ENCODE measurements at regions not wholly inside any gene's neighbourhood (a gene's known extent, or its start where the extent isn't known, plus 50 kb on each side); places are given as distances from the start of the nearest gene placed in this dataset.

GRCh38 chr4:123976285-123976684 is 579.7 kb downstream of the SPRY1 start:
- Mint-ChIP-seq H3K27me3 (ENCODE audit: low read depth) (no peaks in the 10 kb centered on the region), H3K4me3 (no peak overlapping the region; the same call in 1 of the 2 replicates), H3K4me1 (peaks cover 39% of the 10 kb centered on the region), H3K36me3 (peaks cover 61% of the 10 kb centered on the region), H3K9me3 (peaks cover 63% of the 10 kb centered on the region), H3K27ac (peak overlapping the region; percentile 81)
- ChIA-PET POLR2A (no interaction called here), CTCF (interaction anchor here (1.6 kb wide), 1 partner anchor 19 kb away, joined by 4 read pairs; no protein-coding TSS in a partner anchor)
- DNase-seq (ENCODE audit: low spot score) (no peak), ATAC-seq (peak; percentile 65)
- TF ChIP-seq ZNF232 (CRISPR knock-in tag; IDR thresholded peaks at IDR 0.05) (no peak), ELF4 (CRISPR knock-in tag; IDR thresholded peaks at IDR 0.05; ENCODE audit: low read depth) (no peak), AFF4 (CRISPR knock-in tag; IDR thresholded peaks at IDR 0.05; ENCODE audit: borderline replicate concordance) (no peak), IRF2 (CRISPR knock-in tag; IDR thresholded peaks at IDR 0.05; ENCODE audit: borderline replicate concordance, low read depth) (no peak), HMGA2 (CRISPR knock-in tag; IDR thresholded peaks at IDR 0.05) (no peak), ZBTB43 (CRISPR knock-in tag; IDR thresholded peaks at IDR 0.05) (no peak), FOXK1 (CRISPR knock-in tag; IDR thresholded peaks at IDR 0.05) (0 out of 2 replicates have a peak, but pooled peaks have one; percentile 39), PREB (CRISPR knock-in tag; IDR thresholded peaks at IDR 0.05; ENCODE audit: borderline replicate concordance) (no peak), SMAD3 (CRISPR knock-in tag; IDR thresholded peaks at IDR 0.05; ENCODE audit: borderline replicate concordance) (no peak), TEAD1 (CRISPR knock-in tag; IDR thresholded peaks at IDR 0.05) (peak; percentile 57; the same call in 1 of the 2 replicates), NR2C2 (CRISPR knock-in tag; IDR thresholded peaks at IDR 0.05) (no peak), MYBL2 (CRISPR knock-in tag; IDR thresholded peaks at IDR 0.05) (no peak), ZSCAN18 (CRISPR knock-in tag; IDR thresholded peaks at IDR 0.05) (no peak), JAZF1 (CRISPR knock-in tag; IDR thresholded peaks at IDR 0.05) (no peak), NR3C1 (CRISPR knock-in tag; conservative IDR thresholded peaks at IDR 0.05; ENCODE audit: low read depth) (no peak), FOXP4 (CRISPR knock-in tag; IDR thresholded peaks at IDR 0.05) (peak; percentile 29; the same call in 1 of the 2 replicates), NFE2L1 (CRISPR knock-in tag; IDR thresholded peaks at IDR 0.05) (no peak), IRF1 (CRISPR knock-in tag; IDR thresholded peaks at IDR 0.05) (no peak), ATF2 (CRISPR knock-in tag; IDR thresholded peaks at IDR 0.05; ENCODE audit: borderline replicate concordance, low read depth) (no peak), ATF3 (CRISPR knock-in tag; conservative IDR thresholded peaks at IDR 0.05) (no peak)

Data from WTC11 (cell line).